Gastrocnemius medialis (tissue), 4 donors: ENCODE measurements at regions not wholly inside any gene's neighbourhood (a gene's known extent, or its start where the extent isn't known, plus 50 kb on each side); places are given as distances from the start of the nearest gene placed in this dataset.
A peak's percentile ranks its signal among the peaks of the same experiment; 100 is the strongest.

ENCODE experiments used
- ATAC-seq, 2 donors: fragments of 150-250 bp; one replicate each; pipeline ENCODE4 v1.9.1; 2016
- DNase-seq, 2 donors: peaks; one replicate each; pipeline ENCODE4 v3.0.0-alpha.2; 2019
- H3K27ac ChIP-seq, 4 donors: fragments of 200-600 bp; sonication (generic); 1 replicate in 1 of 4; 2 replicates in 3 of 4; pipeline ENCODE4 v1.5.1; 2016 to 2018; ENCODE audit warnings: mild to moderate bottlenecking in 2 of 4, moderate library complexity in 1 of 4
- H3K27me3 ChIP-seq, 3 donors: fragments of 200-600 bp; sonication (generic) in 2 of 3; 1 replicate in 1 of 3; 2 replicates in 2 of 3; pipeline versions ENCODE4 v1.5.1 to v1.6.0; 2016 to 2019; ENCODE audit warnings: mild to moderate bottlenecking in 1 of 3, moderate library complexity in 1 of 3
- H3K36me3 ChIP-seq, 2 donors: fragments of 200-600 bp; sonication (generic) in 1 of 2; one replicate each; pipeline ENCODE4 v1.5.1; 2017 to 2018
- H3K4me1 ChIP-seq, 2 donors: fragments of 200-600 bp; sonication (generic) in 1 of 2; one replicate each; pipeline ENCODE4 v1.5.1; 2016 to 2017; ENCODE audit warnings: mild to moderate bottlenecking in 2 of 2
- H3K4me3 ChIP-seq, 4 donors: fragments of 200-600 bp; sonication (generic) in 3 of 4; 1 replicate in 1 of 4; 2 replicates in 3 of 4; pipeline ENCODE4 v1.5.1; 2016 to 2019; ENCODE audit warnings: mild to moderate bottlenecking in 2 of 4
- H3K9me3 ChIP-seq, 3 donors: fragments of 200-600 bp; sonication (generic) in 2 of 3; 1 replicate in 1 of 3; 2 replicates in 2 of 3; pipeline ENCODE4 v1.5.1; 2016 to 2019
- POLR2A ChIP-seq, 2 donors: fragments of 450-650 bp; IDR thresholded peaks; one replicate each; pipeline ENCODE4 v1.6.1; 2017; ENCODE audit warnings: antibody characterized with exemption in 2 of 2, mild to moderate bottlenecking in 2 of 2, moderate library complexity in 2 of 2
- in situ Hi-C, 4 donors: fragments of 200-750 bp; cut with MboI; loops; one replicate each; pipeline versions ENCODE4 v1.15.0 to v1.8.0; 2017; ENCODE audit warnings: low sequenced_read_pairs in 4 of 4
- intact Hi-C: fragments of 100-400 bp; cut with DNase I; formaldehyde crosslinking; loops from one replicate; pipeline ENCODE4 v1.15.1; 2023; ENCODE audit warnings: low total_unique reads
- TF ChIP-seq, protein P1 (sequence below), 5 experiments: fragments of 450-650 bp in 3 of 5; fragments of 200-600 bp in 2 of 5; sonication (generic) in 2 of 5; IDR thresholded peaks in 4 of 5; conservative IDR thresholded peaks in 1 of 5; 1 replicate in 4 of 5; 2 replicates in 1 of 5; pipeline ENCODE4 v1.5.1; 2016 to 2019; ENCODE audit warnings: antibody characterized with exemption in 5 of 5, mild to moderate bottlenecking in 3 of 5, moderate library complexity in 3 of 5

DNA sequence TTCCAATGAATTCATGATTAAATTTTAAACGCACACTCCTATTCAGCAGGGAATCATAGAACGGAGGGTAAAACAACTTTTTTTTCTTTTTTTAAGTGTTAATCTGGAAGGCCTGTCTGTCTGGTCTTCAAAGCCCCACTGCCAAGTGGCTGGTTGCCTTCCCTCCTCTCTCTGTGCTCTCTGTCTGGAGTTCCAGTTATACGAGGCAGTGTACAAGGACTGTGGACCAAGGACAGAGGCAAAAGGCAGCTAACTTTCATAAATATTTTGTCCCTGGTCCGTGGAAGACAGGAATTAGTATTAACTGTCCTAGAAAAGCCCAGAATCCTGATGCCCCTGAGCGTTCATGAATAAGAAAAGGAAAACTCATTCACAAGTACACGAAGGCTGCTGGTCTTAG lies 164.0 kb upstream of the E2F8 start:
- in situ Hi-C loops (loop anchor here in 1 of 4 donors (25.0 kb wide), 1 partner anchor 133 kb away; no protein-coding TSS in a partner anchor), intact Hi-C loops (no loop called here)
- H3K27me3 ChIP-seq, result no peaks in the 10 kb centered on the region
- no peak for DNase-seq
- no peak overlapping the region for H3K27ac ChIP-seq
- ATAC-seq, result no peak
- no peaks in the 10 kb centered on the region for H3K4me1 ChIP-seq
- no peak for TF ChIP-seq POLR2A (IDR thresholded peaks at IDR 0.05)
- TF ChIP-seq, protein P1, sequence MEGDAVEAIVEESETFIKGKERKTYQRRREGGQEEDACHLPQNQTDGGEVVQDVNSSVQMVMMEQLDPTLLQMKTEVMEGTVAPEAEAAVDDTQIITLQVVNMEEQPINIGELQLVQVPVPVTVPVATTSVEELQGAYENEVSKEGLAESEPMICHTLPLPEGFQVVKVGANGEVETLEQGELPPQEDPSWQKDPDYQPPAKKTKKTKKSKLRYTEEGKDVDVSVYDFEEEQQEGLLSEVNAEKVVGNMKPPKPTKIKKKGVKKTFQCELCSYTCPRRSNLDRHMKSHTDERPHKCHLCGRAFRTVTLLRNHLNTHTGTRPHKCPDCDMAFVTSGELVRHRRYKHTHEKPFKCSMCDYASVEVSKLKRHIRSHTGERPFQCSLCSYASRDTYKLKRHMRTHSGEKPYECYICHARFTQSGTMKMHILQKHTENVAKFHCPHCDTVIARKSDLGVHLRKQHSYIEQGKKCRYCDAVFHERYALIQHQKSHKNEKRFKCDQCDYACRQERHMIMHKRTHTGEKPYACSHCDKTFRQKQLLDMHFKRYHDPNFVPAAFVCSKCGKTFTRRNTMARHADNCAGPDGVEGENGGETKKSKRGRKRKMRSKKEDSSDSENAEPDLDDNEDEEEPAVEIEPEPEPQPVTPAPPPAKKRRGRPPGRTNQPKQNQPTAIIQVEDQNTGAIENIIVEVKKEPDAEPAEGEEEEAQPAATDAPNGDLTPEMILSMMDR (IDR thresholded peaks at IDR 0.05 in 4 of 5, conservative IDR thresholded peaks at IDR 0.05 in 1 of 5), result no peak
- H3K9me3 ChIP-seq, result no peaks in the 10 kb centered on the region
- H3K4me3 ChIP-seq, result no peak overlapping the region
- H3K36me3 ChIP-seq, result no peaks in the 10 kb centered on the region

DNA sequence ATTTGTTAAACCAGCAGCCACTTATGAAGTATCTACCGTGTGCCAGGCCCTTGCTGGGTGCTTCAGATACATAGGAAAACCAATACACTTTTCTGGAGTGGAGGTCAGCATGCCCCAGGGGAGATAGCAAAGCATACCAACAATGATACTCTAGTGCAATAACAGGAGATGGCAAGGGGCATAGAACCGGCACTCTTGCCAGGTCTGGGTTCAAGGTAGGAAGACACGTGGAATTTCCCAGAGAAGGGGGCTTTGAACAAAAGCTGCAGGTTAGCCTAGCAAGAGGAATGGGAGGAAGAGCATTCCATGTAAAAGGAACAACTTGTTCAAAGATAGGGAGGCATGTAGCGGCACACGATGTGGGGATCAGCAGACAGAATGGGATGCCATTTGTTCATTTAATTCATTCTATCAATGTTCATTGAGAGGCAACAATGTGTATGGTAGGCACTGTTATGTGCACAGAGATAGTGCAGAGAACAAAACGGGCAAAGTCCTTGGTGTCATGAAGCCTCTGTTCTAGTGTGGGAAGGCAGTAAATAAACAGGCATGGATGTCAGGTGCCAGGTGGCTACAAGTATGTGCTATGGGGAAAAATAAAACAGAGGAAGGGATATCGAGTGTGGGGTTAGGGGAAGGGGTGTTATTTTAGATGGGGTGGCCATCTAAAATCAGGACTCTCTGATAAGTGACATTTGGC lies 162.6 kb upstream of the E2F8 start:
- no peaks in the 10 kb centered on the region for H3K9me3 ChIP-seq
- DNase-seq, result no peak
- H3K27me3 ChIP-seq, result no peaks in the 10 kb centered on the region
- no peaks in the 10 kb centered on the region for H3K4me1 ChIP-seq
- no peak for TF ChIP-seq POLR2A (IDR thresholded peaks at IDR 0.05)
- TF ChIP-seq, protein P1 (IDR thresholded peaks at IDR 0.05 in 4 of 5, conservative IDR thresholded peaks at IDR 0.05 in 1 of 5), result no peak
- H3K27ac ChIP-seq, result no peak overlapping the region
- in situ Hi-C loops (loop anchor here in 1 of 4 donors (25.0 kb wide), 1 partner anchor 134 kb away; no protein-coding TSS in a partner anchor), intact Hi-C loops (no loop called here)
- no peak for ATAC-seq
- no peak overlapping the region for H3K4me3 ChIP-seq
- no peaks in the 10 kb centered on the region for H3K36me3 ChIP-seq

DNA sequence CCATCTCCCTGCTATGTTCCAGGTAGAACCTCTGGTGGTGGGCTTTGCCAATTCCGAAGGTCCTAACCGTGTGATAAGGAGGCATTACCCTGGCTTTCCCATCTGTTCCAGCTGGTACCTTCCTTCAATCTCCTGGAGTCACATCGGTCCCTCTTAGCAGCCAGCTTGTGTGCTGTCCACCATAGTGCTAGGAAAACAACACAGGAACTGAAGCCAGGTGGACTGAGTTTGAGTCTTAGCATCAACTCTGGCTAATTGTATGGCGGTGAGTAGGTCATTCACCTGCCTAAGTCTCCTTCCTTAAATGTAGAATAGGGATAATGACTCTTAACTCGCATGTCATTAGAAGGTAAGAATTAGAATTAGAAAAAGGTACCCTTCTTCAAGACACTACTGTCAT lies 159.6 kb upstream of the E2F8 start:
- no peak for TF ChIP-seq POLR2A (IDR thresholded peaks at IDR 0.05)
- TF ChIP-seq, protein P1 (IDR thresholded peaks at IDR 0.05 in 4 of 5, conservative IDR thresholded peaks at IDR 0.05 in 1 of 5), result no peak
- H3K27ac ChIP-seq, result no peak overlapping the region
- in situ Hi-C loops, result loop anchor here in 1 of 4 donors (25.0 kb wide), 1 partner anchor 137 kb away; no protein-coding TSS in a partner anchor
- DNase-seq, result no peak
- no peaks in the 10 kb centered on the region for H3K4me1 ChIP-seq
- H3K27me3 ChIP-seq, result no peaks in the 10 kb centered on the region
- H3K4me3 ChIP-seq, result no peak overlapping the region
- no peaks in the 10 kb centered on the region for H3K9me3 ChIP-seq
- intact Hi-C loops, result no loop called here
- no peaks in the 10 kb centered on the region for H3K36me3 ChIP-seq
- ATAC-seq, result no peak

DNA sequence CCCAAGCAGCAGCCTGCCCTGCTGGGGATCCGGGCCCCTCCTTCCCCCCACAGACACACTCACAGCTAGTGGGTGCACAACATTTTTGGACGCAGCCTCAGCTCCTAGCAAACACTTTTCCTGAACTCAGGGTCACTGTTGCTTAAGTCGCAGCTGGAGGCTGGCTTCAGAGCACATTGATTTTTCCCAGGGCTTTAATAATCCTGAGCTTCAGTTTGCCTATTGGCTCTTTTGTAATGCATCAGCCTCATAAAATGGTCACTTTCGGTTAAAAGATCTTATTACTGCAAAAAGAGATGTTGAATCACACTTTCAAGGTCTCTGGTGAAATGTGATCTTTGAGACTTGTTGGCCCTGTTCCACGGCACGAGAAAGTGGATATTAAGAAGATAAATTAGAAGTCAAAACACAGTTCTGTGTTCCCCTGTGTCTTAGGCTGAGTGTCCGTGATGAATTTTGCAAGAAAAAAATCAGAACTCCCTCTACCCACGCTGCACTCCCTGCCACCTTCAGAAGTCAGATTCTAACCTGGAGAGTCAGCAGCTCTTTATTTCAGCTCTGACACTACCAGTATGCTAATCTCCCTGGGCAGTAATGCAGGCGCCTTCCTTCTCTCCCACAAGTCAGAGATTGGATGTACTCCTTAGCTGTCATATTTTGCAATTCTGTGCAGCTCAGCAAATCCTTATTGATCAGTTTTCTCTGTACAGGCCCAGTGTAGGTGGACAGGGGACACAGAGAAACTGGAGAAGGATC lies 158.2 kb upstream of the E2F8 start:
- Histone ChIP-seq H3K27me3 (no peaks in the 10 kb centered on the region), H3K4me3 (no peak overlapping the region), H3K27ac (no peak overlapping the region), H3K4me1 (no peaks in the 10 kb centered on the region), H3K36me3 (no peaks in the 10 kb centered on the region), H3K9me3 (no peaks in the 10 kb centered on the region)
- TF ChIP-seq, protein P1 (IDR thresholded peaks at IDR 0.05 in 4 of 5, conservative IDR thresholded peaks at IDR 0.05 in 1 of 5), result no peak
- in situ Hi-C loops (no loop called here), intact Hi-C loops (no loop called here)
- ATAC-seq, result peak; percentile 74 to 76
- peak in 1 of 2 donors; percentile 26 for DNase-seq
